Bronchial epithelial cell (primary cell): ENCODE measurements at regions not wholly inside any gene's neighbourhood (a gene's known extent, or its start where the extent isn't known, plus 50 kb on each side); places are given as distances from the start of the nearest gene placed in this dataset.

Experiments
- DNase-seq: peaks from one replicate; pipeline ENCODE4 v3.0.0-alpha.2; 2010; ENCODE audit warnings: low read depth
- FAIRE-seq: peaks from 2 replicates; lab custom pipeline; 2011; peaks lifted over from hg19 to GRCh38; lab: Jason Lieb, UNC
- H3K27me3 ChIP-seq: 2 replicates; pipeline ENCODE4 v1.5.1; 2011; ENCODE audit warnings: low read length; ENCODE audit not compliant: control insufficient read depth, insufficient read depth
- H3K36me3 ChIP-seq: 2 replicates; pipeline ENCODE4 v1.5.1; 2011; ENCODE audit warnings: low read length; ENCODE audit not compliant: control insufficient read depth, insufficient read depth
- H3K4me3 ChIP-seq: 2 replicates; pipeline ENCODE4 v1.5.1; 2011; ENCODE audit warnings: mild to moderate bottlenecking, low read depth, low read length, control low read depth
- CTCF ChIP-seq: IDR thresholded peaks from 2 replicates; pipeline ENCODE4 v1.5.1; 2011; ENCODE audit warnings: mild to moderate bottlenecking, moderate library complexity, low read length, control low read depth, inconsistent platforms; ENCODE audit not compliant: insufficient read depth, severe bottlenecking

DNA sequence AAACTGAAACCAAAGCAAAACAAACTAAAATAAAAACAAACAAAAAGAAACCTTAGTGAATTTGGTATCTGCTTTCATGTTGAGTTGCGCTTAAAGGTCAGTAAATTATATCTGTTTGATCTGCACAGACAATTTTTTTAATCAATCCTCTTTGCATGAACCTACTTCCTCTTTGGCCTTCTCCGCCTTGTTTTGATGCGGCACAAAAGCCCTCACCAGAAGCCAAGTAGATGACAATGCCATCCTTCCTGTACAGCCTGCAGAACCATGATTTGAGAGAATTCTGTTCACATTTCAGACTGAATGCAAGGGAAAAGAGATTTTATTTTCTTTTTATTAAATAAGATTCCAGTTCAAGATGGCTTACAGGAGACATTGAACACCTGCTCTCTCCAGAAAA is 473.6 kb upstream of the FTMT start:
- FAIRE-seq (no peak), DNase-seq (no peak)
- TF ChIP-seq CTCF, result no peak
- H3K4me3 ChIP-seq, result no peak overlapping the region
- no peaks in the 10 kb centered on the region for H3K27me3 ChIP-seq
- no peaks in the 10 kb centered on the region for H3K36me3 ChIP-seq

DNA sequence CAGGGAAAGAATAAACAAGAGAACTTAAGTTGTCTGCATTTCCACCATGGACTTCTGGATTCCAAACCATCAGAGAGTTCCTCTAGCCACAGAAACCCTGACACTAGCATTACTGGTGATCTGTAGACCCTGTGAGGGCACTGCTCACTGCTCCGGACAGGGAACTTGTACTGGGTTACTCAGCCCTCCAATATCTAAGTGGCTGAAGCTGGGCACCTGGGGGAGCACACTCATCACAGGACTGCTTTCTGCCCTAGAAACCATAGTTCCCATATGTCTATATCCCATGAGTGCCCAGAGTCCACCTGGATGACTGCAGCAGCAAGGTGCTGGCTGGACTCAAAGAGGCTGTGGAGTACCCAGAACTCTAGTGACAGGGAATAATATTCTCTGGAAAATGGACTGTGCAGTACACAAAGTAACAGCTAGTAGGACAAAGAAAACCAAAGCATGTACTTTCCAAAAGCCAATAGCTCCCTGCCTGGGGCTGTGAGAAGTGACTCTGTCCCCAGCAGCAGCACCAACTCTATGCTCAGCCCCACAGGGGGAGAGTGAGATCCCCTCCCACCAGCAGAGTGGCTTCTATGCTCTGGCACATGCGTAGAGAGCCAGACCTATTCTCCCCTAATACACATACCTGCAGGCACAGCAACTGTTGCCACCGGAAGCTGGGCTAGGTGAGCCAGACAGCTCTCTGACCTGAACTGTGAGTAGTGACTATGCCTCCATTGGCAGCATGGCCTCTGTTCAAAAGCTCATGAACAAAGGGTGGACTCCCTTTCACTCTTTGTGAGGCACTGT is 472.9 kb upstream of the FTMT start:
- H3K4me3 ChIP-seq, result no peak overlapping the region
- no peak for TF ChIP-seq CTCF
- H3K27me3 ChIP-seq, result no peaks in the 10 kb centered on the region
- DNase-seq (no peak), FAIRE-seq (no peak)
- no peaks in the 10 kb centered on the region for H3K36me3 ChIP-seq

DNA sequence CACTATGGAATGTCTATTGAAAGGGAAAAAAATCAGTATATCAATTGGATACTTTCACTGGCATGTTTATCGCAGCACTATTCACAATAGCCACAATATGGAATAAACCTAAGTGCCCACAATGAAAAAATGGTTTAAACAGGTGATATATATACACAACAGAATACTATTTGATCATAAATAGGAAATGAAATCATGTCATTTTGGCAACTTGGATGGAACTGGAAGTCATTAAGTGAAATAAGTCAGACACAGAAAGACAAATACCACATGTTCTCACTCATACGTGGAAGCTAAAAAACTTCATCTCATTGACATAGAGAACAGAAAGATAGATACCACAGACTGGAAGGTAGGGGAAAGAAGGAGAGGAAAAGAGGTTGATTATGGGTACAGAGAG is 471.6 kb upstream of the FTMT start:
- FAIRE-seq, result no peak
- H3K4me3 ChIP-seq, result no peak overlapping the region
- no peaks in the 10 kb centered on the region for H3K36me3 ChIP-seq
- H3K27me3 ChIP-seq, result no peaks in the 10 kb centered on the region
- no peak for DNase-seq
- no peak for TF ChIP-seq CTCF

- no peak for TF ChIP-seq CTCF
- no peak for DNase-seq
- FAIRE-seq, result no peak
- no peaks in the 10 kb centered on the region for H3K36me3 ChIP-seq
- H3K4me3 ChIP-seq, result no peak overlapping the region
- no peaks in the 10 kb centered on the region for H3K27me3 ChIP-seq
Observed at GRCh38 chr5:121384359-121384758, 467.3 kb upstream of the FTMT start.

DNA sequence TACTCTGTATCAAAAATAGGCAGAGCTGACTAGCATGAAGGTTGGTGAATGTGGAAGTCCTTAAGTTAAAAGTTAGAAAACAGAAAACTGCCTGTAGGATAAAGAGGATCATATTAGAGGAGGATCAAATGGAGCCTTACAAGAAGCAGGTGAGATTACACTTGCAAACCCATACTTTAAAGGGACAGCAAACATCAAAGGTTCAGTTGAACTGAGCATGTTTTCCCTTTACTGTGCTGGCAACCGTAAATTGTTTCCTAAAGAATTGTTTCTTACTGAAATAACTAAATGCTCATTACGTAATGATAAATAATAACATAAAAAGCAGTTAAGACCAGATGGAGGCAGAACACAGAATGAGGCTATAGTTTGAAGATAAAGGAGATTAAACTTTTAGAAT is 465.3 kb upstream of the FTMT start:
- no peak for DNase-seq
- no peak for FAIRE-seq
- no peak for TF ChIP-seq CTCF

GRCh38 chr5:121396716-121397115 is 455.0 kb upstream of the FTMT start:
- no peak for TF ChIP-seq CTCF
- no peak for FAIRE-seq
- no peak overlapping the region for H3K4me3 ChIP-seq

More for the DNA sequence above, 465.3 kb upstream of the FTMT start:
- no peak overlapping the region for H3K4me3 ChIP-seq
- H3K27me3 ChIP-seq, result no peaks in the 10 kb centered on the region
- H3K36me3 ChIP-seq, result no peaks in the 10 kb centered on the region

More at GRCh38 chr5:121396716-121397115, 455.0 kb upstream of the FTMT start:
- H3K27me3 ChIP-seq, result no peaks in the 10 kb centered on the region
- H3K36me3 ChIP-seq, result no peaks in the 10 kb centered on the region
- DNase-seq, result no peak
